ENCODE measurements at regions not wholly inside any gene's neighbourhood (a gene's known extent, or its start where the extent isn't known, plus 50 kb on each side); places are given as distances from the start of the nearest gene placed in this dataset.

GRCh38 chr16:88306860-88307545 lies 75.8 kb upstream of the ZNF469 start (continued):
- TF ChIP-seq CREB3 (tag; conservative IDR thresholded peaks at IDR 0.05; ENCODE audit: low read depth): no peak
- no peak for TF ChIP-seq ZNF431 (CRISPR knock-in tag; IDR thresholded peaks at IDR 0.05)
- TF ChIP-seq MAFF (IDR thresholded peaks at IDR 0.05; ENCODE audit: low read length): no peak
- TF ChIP-seq SOX6 (IDR thresholded peaks at IDR 0.05): no peak
- no peak for TF ChIP-seq TFAM (CRISPR knock-in tag; conservative IDR thresholded peaks at IDR 0.05)
- TF ChIP-seq NFE2L1 (tag; IDR thresholded peaks at IDR 0.05; ENCODE audit: borderline replicate concordance, low read depth): no peak
- TF ChIP-seq RBM15 (IDR thresholded peaks at IDR 0.05; ENCODE audit: insufficient read depth, low read length): no peak
- TF ChIP-seq ZNF655 (CRISPR knock-in tag; IDR thresholded peaks at IDR 0.05): no peak
- no peak for TF ChIP-seq RBM14 (IDR thresholded peaks at IDR 0.05; ENCODE audit: borderline replicate concordance, insufficient read depth, low read depth, low read length)
- TF ChIP-seq FOSL1 (tag; conservative IDR thresholded peaks at IDR 0.05): peak; percentile 17; the same call in 1 of the 2 replicates
- no peak for TF ChIP-seq ZNF318 (IDR thresholded peaks at IDR 0.05; ENCODE audit: borderline replicate concordance in 1 of 2, low read depth in 1 of 2)
- TF ChIP-seq ATF7 (IDR thresholded peaks at IDR 0.05): no peak
- no peak for TF ChIP-seq PURB (CRISPR knock-in tag; IDR thresholded peaks at IDR 0.05; ENCODE audit: low read depth)
- TF ChIP-seq GABPB1 (CRISPR knock-in tag; IDR thresholded peaks at IDR 0.05): no peak
- no peak for TF ChIP-seq NFRKB (IDR thresholded peaks at IDR 0.05; ENCODE audit: low read depth)
- TF ChIP-seq ZNF740 (CRISPR knock-in tag; IDR thresholded peaks at IDR 0.05): no peak
- TF ChIP-seq ZNF740 (tag; IDR thresholded peaks at IDR 0.05): no peak

All from K562 (cell line).